LoVo (cell line): ENCODE measurements at regions not wholly inside any gene's neighbourhood (a gene's known extent, or its start where the extent isn't known, plus 50 kb on each side); places are given as distances from the start of the nearest gene placed in this dataset.

Experiments used
- DNase-seq: peaks from one replicate; pipeline ENCODE4 v3.0.0-alpha.2; 2016; ENCODE audit warnings: low spot score

DNA sequence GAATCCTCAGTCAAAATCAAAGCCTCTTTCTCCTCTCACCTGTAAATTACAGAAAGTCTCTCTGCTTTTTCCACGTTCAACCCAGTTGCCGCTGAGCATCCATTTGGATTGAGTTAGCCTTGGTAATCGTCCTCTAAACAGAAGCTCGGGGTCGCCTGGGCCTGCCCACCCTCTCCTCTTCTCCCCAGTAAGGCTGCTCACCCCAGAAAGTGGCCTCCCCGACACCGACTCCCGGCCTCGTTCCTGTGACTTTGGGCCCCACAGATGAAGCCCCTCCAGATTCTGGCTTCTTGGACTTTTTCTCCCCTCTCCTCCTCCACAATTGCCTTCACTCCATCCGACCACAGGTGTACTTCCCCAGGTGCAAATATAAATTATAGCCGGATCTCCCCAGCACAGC is 1500.0 kb downstream of the BRD1 start:
- DNase-seq: no peak

DNA sequence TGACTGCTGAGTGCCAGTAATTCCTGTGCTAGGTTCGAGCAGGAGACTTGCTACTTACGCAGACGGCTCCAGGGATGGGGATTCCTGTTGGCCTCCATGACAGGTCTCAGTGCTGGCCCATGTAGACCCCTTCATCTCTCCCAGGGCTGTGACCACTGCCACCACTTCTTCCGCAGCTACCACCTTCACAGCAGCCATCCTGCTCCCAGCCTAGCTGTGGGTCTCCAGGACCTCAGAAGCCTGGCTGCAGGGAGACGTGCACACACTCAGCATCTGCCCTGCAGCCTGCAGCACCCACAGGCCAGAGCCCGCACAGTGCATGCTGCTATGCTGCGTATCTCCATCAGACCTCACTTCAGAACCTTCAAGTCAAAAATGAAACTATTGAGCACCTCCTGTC is 1503.9 kb downstream of the BRD1 start:
- no peak for DNase-seq

DNA sequence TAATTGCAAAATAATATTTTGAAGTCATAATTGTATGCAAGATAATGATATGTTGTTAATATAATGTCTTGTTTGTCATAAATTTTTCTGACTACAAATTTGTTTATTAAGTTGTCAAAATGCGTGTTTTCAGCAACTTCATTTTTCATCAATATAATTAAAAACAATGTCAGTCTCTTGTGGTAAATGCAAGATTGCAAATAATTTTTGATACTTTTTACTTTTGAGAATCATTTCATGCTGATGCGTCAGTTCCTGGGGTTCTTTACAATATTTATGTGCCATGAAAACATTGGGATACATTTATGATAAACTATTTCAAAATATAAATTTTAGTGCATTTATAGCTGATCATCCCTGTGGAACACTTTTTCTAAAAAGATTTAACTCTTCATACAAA is 1504.8 kb downstream of the BRD1 start:
- DNase-seq: no peak

DNA sequence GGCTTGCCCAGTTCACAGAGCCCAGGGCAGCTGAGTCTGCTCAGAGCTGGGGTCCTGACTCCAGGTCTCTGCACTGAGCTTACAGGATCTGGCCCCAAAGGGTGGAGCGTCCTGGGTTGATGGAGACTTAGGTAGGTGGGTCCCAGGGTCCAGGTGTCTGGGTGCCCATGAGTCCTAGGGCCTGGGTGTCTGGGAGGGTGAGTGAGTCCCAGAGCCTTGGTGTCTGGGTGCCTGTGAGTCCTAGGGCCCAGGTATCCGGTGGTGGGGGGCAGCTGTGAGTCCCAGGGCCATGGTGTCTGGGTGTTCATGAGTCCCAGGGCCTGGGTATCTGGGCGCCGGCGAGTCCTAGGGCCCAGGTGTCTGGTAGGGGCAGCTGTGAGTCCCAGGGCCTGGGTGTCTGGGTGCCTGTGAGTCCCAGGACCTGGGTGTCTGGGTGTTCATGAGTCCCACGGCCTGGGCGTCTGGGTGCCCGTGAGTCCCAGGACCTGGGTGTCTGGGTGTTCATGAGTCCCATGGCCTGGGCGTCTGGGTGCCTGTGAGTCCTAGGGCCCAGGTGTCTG is 1505.6 kb downstream of the BRD1 start:
- DNase-seq: no peak

DNA sequence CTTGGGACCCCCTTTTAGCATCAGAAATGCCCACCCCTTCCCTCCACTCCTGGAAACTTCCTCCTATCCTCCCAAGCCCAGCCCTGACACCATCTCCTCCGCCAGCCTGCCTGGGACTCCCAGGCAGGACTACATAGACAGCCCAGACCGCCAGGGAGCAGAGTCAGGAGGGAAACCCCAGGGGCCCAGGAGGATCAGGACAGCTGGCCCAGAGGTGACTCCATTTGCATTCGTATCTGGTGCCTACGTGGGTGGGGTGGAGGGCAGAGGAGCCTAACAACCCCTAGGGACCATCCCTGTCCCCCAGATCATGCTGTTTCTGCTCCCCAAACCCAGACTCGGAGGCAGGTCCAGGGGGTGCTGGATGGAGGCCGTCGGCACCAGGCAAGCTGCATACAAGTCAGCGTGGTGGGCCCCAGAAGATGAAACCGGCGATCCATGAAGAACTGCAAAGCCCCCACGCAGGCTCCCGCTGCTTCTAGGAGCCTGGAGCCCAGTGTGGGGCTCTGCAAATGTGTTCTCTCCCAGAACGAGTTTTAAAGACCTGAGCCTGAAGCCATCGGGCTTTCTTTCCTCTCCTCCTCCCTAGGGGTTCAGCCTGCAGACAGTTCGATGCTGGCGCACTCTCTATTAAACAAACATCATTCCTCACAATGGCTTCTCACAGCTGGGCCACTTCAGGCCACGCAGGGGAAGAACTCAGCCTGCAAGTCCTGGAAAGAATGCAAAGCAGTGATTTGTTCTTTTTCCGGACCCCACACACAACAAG is 1506.8 kb downstream of the BRD1 start:
- DNase-seq: no peak

DNA sequence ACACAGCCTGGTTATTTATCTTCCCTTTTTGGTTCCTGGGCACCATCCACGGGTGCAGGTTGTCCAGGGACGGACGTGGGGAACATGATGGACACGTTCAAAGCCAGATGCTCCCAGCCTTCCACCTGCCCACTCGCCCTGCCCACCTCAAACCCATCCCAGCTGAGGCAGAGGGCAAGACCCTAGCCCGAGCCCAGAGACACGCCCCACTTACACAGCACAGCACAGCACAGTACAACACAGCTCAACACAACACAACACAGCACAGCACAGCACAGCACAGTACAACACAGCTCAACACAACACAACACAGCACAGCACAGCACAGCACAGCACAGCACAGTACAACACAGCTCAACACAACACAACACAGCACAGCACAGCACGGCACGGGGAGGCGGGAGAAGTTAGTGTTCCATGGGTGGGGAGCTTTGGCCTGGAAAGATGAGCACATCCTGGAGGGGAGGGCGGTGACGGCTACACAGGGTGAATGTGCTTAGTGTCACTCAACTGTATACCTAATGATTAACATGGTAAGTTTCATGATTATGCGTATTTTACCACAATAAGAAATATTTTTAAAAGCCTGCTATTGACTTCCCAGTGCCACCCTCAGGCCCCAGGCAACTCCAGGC is 1507.5 kb downstream of the BRD1 start:
- DNase-seq: no peak

DNA sequence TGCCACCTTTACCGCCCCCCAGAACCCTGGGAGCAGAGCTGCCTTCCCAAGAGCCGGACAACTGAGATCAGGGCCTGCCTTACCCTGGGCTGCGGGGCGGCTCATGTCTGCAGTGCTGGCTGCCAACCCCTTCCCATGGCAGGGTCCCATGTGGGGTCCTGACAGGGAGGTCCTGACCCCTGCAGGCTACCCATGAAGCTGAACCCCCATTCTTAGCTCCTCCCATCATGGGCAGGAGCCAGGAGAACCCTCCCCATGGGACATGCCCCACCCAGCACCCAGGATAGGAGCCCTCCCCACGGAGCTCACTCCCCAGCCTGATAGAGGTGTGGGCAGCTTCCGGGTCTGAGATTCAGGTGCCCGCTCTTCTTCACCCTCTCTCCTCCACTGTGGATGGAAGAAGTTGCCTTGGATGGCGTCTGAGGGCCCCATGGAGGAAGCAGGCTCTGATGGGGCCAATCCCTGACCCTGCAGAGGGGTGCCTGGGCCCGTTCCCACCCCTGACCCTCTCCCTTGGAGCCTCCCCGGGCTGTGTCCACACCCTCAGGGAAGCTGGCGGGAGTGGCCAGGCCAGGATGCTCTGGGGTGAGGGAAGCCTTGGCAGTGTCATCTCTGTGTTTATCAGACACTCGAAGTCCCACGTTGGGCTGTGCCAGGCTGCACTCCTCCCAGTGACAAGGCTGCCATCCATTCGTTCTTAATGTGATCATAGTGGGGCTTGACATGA is 1508.2 kb downstream of the BRD1 start:
- DNase-seq: no peak

DNA sequence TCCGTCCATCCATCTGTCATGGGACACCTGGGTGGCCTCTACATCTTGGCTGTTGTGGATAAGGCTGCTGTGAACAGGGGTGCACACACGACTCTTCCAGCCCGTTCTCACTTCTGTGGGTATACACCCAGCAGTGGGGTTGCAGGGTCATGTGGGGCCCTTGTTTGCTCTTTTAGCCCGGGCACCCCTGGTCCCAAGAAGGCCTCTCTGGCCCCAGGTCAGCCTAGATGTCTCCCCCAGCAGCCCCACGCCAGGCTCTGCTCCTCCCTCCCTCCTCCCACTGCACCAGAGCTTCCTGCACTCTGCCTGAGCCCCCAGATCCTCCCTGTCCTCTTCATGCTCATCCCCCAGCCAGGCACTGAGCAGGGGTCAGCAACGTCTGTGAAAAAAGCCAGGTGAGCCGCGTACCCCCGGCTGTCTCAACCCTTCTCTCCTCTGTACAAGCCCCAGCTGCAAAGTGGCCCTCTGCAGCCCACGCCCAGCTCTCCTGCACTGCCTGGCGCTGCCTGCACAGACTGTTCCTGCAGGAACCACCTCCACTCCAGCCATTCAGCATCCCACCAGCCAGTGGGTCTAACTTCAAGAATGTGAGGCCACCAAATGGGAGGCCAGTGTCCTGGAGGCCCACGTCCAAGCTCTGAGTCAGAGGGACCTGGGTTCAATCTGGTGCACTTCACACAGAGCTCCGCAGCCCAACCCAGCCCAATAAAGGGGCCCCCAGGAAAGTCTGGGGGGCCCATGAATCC is 1508.9 kb downstream of the BRD1 start:
- DNase-seq: no peak

DNA sequence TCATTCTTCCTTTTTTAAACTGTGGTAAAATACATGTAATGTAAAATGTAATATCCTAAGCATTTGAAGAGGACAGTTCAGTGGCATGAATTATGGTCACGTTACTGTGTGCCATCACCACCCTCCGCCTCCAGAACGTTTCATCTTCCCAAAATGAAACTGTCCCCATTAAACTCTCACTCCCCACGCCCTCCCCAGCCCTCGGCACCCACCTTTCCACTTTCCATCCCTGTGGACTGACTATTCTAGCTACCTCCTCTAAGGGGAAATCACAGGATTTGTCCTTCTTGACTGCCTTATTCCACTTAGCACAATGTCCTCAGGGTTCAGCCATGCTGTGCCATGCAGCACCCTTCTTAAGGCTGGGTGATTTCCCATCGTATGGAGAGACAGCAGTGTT is 1509.5 kb downstream of the BRD1 start:
- DNase-seq: no peak

DNA sequence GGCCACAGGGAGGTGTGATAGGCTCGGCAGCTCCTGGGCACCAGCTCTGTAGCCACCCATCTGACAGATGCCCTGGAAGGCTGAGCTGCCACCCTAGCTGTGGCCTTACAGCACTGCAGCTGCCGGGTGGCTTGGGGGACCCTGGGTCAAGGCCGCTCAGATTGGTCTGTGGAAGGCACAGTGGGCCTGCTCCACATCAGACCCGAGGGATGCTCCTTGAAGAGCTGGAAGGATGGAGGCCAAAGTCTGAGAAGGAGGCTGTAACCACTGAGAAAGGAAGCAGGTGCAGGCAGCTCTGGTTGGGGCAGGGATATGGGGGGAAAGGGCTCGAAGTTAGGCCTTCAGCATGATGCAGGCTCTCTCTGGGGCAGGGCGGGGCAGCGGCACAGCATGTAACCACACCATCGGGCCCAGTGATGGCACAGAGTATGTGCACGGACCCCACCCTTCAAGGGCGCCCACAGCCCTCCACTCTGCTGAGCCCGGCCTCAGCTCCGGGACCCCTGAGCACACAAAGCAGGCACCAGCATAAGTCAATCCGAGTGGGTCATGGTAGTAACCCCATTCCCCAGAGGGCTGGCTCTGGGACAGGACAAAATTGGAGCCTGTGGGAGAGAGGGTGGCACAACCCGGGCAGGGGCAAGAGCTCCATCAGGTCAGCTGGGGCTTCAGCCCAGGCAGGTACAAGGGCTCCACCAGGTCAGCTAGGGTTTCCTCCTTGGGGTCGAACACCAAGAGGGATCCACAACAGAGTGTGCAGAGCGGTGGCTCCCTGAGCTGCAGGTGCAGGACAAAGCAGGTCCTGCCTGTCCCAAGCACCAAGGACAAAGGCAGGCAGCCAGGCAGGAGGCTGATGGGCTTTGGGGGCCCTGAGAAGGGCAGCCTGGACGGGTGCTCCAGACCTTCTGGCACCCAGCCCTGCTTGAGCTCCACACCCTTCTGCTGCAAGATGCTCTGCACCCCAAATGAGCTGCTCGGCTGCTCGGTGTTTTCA is 1511.1 kb downstream of the BRD1 start:
- DNase-seq: no peak

DNA sequence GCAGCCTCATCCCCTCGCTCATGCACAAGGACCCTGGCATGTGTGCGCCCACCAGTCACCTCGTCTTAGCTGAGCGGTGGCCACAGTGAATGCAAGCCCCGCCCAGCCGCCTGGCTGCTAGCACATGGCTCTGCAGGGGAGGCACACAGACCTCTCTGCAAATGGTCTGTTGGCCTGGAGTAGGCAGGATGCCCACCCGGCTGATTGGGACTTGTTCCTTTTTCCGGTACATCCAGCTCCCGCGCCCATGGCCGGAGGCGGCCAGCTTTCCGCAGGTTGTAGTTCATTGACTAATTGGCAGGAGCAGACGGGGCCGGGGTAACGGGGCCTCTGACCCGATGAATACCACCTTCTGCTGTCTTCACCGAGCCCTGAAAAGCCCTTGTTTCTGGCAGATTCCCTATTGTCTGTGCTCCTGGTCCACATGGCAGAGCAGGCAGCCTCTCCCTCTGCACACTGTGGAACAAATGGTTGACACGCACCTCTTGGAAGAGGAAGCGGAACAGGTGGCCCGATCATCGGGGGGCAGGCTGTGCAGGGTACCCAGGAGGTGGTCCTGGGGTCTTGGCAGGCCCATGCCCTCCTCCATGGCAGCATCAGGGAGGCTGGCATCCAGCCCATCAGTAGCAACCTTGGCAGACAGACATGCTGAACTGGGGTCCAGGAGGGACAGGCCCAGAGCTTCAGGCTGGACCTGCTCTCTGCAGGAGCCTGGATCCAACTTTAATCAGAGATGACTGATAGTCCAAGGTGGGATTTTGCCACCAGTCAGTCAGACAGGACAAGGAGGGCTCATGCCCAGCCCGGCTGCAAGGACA is 1512.0 kb downstream of the BRD1 start:
- no peak for DNase-seq

DNA sequence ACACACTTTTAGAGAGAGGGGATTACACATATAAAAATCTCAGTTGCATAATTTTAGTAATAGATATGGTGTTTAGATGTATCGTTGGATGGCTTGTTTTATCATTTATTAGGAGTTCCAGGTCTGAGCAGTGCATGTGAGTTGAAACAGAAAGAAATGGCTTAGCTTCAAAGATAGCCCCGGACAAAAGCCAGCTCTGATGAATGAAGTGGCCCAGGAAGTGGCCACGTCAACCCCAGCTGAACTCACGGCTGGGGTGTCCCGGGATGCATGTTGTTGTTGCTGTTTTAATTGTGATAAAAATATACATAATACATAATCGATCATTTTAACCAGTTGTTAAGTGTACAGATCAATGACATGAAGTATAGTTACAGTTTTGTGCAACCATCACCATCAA is 1513.6 kb downstream of the BRD1 start:
- DNase-seq: no peak

DNA sequence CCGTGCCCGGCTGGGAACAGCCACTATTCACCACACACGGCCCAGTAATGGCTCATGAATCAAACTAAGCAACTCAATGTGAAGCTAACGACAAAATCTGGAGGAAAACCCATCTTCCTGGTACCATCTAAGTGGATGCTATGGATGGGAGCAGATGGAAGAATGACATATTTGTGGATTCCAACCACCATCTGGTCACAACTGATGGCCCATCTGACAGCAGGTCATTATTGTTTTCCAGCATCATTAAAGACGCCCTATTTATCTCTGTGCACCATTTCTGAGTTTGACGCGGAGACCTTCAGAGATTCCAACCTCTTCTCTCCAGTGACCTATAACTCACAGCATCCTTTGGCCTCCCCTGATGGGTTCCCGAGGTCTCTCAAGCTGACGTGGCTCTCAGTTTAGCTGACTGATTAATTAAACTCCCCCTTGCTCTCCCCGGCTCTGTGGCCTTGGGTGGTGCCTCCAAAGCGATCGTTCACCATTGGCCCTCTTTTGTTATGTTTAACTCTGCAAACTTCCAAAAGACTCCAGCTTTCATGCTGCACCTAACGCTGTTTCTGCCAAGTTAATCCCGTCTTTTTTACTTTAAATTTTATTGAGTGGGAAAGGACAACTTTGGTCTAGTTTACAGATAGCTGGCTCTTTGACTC is 1514.4 kb downstream of the BRD1 start:
- no peak for DNase-seq

DNA sequence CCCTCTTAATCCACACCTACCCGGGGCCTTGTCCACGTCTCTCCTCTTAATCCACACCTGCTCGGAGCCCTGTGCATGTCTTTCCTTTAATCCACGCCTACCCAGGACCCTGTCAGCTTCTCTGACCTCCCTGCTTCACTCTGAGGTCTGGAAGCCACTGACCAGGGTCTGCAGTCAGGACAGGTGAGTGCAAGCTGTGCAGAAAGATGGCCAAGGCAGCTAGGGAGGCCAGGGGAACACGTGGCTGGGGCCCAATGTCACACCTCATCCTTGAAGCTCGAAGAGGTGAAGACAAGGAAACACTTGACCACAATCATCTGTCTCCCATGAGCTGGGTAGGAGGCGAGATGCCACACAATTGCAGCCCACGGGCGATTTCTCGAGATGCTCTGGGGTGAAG is 1516.9 kb downstream of the BRD1 start:
- DNase-seq: no peak

DNA sequence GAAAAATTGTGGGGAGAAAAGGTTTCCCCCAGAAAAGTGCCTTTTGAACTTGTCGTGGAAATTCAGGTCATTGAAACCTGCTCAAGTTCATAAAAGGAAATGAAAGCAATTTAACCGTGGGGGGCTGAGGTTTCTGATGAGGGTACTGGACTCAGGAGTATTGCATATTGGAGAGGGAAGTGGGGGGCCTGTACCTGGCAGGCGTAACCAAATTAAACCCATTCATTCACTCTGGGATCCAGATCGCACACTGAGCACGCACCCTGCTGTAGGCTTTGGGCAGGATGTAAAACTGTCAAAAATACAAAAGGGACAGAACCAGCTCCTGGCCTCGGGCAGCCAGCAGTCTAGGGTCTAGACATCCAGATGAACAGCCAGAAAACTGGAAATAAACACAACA is 1517.4 kb downstream of the BRD1 start:
- DNase-seq: no peak

DNA sequence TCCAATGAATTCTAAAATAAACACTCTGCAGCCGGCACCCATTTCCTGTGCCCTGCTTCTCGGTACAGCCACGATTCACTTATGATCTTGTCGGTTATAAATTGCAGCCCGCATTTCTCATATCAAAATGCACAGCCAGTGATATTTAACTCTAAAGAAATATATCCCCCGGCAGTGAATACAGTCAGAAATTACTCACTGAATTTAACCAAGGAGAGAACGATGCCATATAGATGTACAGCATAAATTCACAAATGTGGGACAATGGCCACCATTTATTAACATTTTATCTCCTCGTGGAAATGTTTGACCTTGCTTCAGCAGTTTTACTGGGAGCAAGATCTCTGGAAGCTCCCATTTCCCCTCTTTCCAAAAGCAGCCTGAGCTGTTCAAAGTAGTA is 1517.8 kb downstream of the BRD1 start:
- DNase-seq: no peak

DNA sequence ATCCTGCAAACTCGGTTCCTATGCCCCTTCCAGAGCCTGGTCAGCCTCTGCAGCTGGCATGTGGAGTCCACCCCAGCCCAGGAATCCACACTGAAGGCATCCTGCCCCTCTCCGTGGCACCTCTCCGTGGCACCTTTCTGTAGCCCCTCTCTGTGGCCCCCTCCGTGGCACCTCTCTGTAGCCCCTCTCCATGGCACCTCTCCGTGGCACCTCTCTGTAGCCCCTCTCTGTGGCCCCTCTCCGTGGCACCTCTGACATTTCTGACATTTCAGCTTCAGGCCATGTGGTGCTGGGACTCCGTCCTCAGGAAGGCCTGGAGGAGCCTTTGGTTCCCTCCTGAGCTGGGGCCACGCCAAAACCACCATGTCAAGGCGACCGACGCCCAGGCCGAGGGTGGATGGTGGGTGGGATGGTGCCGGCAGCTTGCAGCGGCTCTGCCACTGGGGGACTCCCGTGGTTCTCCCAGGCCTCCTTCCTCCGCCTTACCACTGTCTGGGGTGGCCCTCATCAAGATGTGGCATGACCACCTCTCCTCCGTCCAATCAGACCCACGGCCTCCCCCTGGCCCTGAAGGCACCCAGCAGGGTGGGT is 1518.5 kb downstream of the BRD1 start:
- DNase-seq: no peak

DNA sequence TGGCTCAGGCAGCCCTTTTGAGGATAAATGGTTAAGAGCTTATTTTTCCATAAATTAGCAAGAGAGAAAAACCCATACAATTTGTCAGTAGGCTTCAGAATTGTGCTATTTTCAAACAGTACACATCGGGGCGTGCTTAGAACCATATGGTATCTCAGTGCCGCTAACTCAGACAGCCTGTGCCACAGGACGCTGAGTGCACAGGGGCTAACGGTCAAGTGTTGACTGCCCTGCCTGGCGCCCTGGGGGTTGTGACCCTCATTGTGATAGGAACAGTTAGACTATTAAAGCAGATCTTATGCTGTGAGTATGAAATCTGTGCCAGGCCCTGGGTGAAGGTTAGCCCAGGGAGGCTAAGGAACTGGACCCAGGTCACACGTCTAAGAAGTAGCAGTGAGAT is 1519.7 kb downstream of the BRD1 start:
- no peak for DNase-seq
